CD4-positive, alpha-beta memory T cell (primary cell): ENCODE measurements at regions not wholly inside any gene's neighbourhood (a gene's known extent, or its start where the extent isn't known, plus 50 kb on each side); places are given as distances from the start of the nearest gene placed in this dataset.

ENCODE experiments used
- CTCF ChIA-PET: fragments of 350-600 bp; sonication (Branson Sonifier 250); formaldehyde crosslinking; loops from one replicate; lab custom pipeline; 2021; ENCODE audit warnings: inconsistent platforms; ENCODE audit not compliant: partially characterized antibody; lab: Charles Lee
- POLR2A ChIA-PET: fragments of 350-600 bp; sonication (Branson Sonifier 250); formaldehyde crosslinking; loops from one replicate; lab custom pipeline; 2021; ENCODE audit not compliant: partially characterized antibody; lab: Charles Lee
- DNase-seq, 5 donors: peaks; one replicate each; pipeline versions ENCODE4 v3.0.0 to v3.0.0-alpha.2; 2020 to 2022; ENCODE audit warnings: mixed read lengths in 1 of 5
- H3K27ac ChIP-seq: one replicate; pipeline ENCODE4 v1.7.0; 2013; ENCODE audit warnings: low read depth, low read length
- H3K27me3 ChIP-seq: 2 replicates; pipeline ENCODE4 v1.7.0; 2013; ENCODE audit warnings: mild to moderate bottlenecking, low read length, moderate library complexity; ENCODE audit not compliant: insufficient read depth
- H3K36me3 ChIP-seq: 2 replicates; pipeline ENCODE4 v1.7.0; 2013; ENCODE audit warnings: mild to moderate bottlenecking, low read length, moderate library complexity; ENCODE audit not compliant: insufficient read depth
- H3K4me1 ChIP-seq: 2 replicates; pipeline ENCODE4 v1.7.0; 2013; ENCODE audit warnings: mild to moderate bottlenecking, low read length, moderate library complexity; ENCODE audit not compliant: insufficient read depth
- H3K4me3 ChIP-seq, 2 donors: one replicate each; pipeline ENCODE4 v1.7.0; 2013; ENCODE audit warnings: low read length in 2 of 2, mild to moderate bottlenecking in 1 of 2
- H3K9me3 ChIP-seq, 2 donors: one replicate each; pipeline ENCODE4 v1.7.0; 2013; ENCODE audit warnings: low read length in 2 of 2, control low read depth in 1 of 2; ENCODE audit not compliant: control insufficient read depth in 1 of 2
- H3K27ac Mint-ChIP-seq, 7 donors: one replicate each; pipeline ENCODE4 v1.8.0; 2020 to 2021; ENCODE audit warnings: mixed read lengths in 7 of 7, mild to moderate bottlenecking in 6 of 7, inconsistent platforms in 3 of 7, moderate library complexity in 3 of 7
- H3K27me3 Mint-ChIP-seq, 2 donors: one replicate each; pipeline ENCODE4 v1.8.0; 2020 to 2021; ENCODE audit warnings: mixed read lengths in 2 of 2
- H3K36me3 Mint-ChIP-seq, 2 donors: one replicate each; pipeline ENCODE4 v1.8.0; 2020 to 2021; ENCODE audit warnings: mixed read lengths in 2 of 2, inconsistent platforms in 1 of 2, mild to moderate bottlenecking in 1 of 2
- H3K4me1 Mint-ChIP-seq, 4 donors: one replicate each; pipeline ENCODE4 v1.8.0; 2020 to 2021; ENCODE audit warnings: mixed read lengths in 4 of 4, mild to moderate bottlenecking in 1 of 4
- H3K4me3 Mint-ChIP-seq, 8 donors: one replicate each; pipeline ENCODE4 v1.8.0; 2020 to 2021; ENCODE audit warnings: mixed read lengths in 8 of 8, mild to moderate bottlenecking in 7 of 8, moderate library complexity in 6 of 8, inconsistent platforms in 3 of 8
- H3K9me3 Mint-ChIP-seq, 8 donors: one replicate each; pipeline ENCODE4 v1.8.0; 2020 to 2021; ENCODE audit warnings: mixed read lengths in 8 of 8, mild to moderate bottlenecking in 5 of 8, inconsistent platforms in 3 of 8, moderate library complexity in 1 of 8
- intact Hi-C: fragments of 100-400 bp; cut with micrococcal nuclease; formaldehyde crosslinking; loops from one replicate; pipeline ENCODE4 v1.15.1; 2023

DNA sequence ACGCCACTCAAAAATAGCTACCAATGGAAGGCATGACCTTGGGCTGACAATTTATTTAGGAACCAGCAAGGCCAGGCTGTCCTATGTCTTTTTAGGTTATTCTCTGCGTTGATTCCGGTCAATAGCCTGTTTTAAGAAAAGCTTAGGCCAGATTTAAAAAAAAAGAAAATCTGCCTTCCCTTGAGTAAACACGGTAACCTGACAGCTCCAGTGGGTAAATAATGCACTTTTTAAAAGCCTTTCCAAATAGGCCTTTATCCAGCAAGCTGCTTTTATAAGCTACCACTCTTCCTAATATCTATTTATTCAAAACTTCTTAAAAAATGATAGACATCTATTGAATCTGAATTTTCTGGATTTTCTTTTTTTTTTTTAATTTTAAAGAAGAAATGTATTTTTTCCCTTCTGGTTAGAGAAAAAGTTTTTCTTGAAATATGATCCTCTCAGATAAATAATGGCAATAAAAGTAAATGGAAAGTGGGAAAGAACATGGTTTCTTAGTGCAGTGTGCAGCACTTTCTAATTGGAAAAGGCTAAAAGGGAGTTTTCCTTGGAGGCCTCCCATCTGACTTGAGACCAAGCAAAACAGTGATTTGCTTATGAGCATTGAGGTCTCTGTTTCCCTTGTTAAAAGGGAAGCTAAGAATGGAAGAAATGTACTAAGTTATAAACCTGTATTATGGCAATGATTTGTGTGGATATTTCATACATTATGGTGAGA, 281.0 kb upstream of the RUNX1 start:
- no peaks in the 10 kb centered on the region for H3K4me1 ChIP-seq
- CTCF ChIA-PET = no interaction called here
- Mint-ChIP-seq H3K4me3 (no peak overlapping the region), H3K36me3 (no peaks in the 10 kb centered on the region), H3K4me1 (no peaks in the 10 kb centered on the region), H3K27ac (no peak overlapping the region), H3K27me3 (no peaks in the 10 kb centered on the region), H3K9me3 (peaks cover 0 to 3% (median 1%) of the 10 kb centered on the region in 8 donors)
- POLR2A ChIA-PET = interaction anchor here (0.6 kb wide), 1 partner anchor 71 kb away, joined by 3 read pairs; no protein-coding TSS in a partner anchor
- no peak overlapping the region for H3K4me3 ChIP-seq
- no peaks in the 10 kb centered on the region for H3K27me3 ChIP-seq
- no peak overlapping the region for H3K27ac ChIP-seq
- H3K9me3 ChIP-seq = no peaks in the 10 kb centered on the region
- H3K36me3 ChIP-seq = no peaks in the 10 kb centered on the region
- intact Hi-C loops = no loop called here
- no peak for DNase-seq

DNA sequence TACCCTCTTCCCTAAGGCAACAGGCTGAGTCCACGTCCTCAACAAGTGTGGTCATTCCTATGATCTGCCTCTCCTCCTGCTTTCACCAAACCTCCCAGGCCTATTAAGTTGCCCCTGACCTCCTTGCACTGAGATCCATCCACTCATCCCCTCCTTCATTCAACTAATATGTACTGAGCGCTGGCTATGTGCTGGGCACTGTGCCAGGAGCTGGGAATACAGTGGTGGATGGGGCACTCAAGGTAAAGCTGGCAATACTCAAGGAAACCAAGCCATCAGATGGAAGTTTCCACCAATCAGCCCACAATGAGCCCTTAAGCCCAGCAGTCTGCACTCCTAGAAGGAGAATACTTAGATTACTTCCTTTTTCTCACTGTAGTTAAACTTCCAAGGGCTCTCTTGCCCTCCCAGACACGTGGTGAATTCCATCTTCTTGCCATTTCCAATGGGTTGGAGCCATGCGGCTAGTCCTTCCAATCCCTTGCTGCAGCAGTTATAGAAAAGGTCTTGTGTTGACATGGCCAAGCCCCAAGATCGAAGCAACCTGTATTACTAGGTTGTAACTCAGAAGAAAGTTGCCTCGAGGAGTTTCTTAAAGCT, 279.9 kb upstream of the RUNX1 start:
- no peaks in the 10 kb centered on the region for H3K27me3 ChIP-seq
- peaks cover 0 to 3% (median 1%) of the 10 kb centered on the region in 8 donors for H3K9me3 Mint-ChIP-seq
- no peaks in the 10 kb centered on the region for H3K9me3 ChIP-seq
- H3K36me3 ChIP-seq = no peaks in the 10 kb centered on the region
- H3K4me3 ChIP-seq = no peak overlapping the region
- no peaks in the 10 kb centered on the region for H3K36me3 Mint-ChIP-seq
- intact Hi-C loops = no loop called here
- H3K27ac Mint-ChIP-seq = peak overlapping the region in 1 of 7 donors; percentile 24
- ChIA-PET POLR2A (no interaction called here), CTCF (no interaction called here)
- no peak for DNase-seq
- no peak overlapping the region for H3K27ac ChIP-seq
- no peak overlapping the region for H3K4me3 Mint-ChIP-seq
- no peaks in the 10 kb centered on the region for H3K27me3 Mint-ChIP-seq
- H3K4me1 ChIP-seq = no peaks in the 10 kb centered on the region
- H3K4me1 Mint-ChIP-seq = no peaks in the 10 kb centered on the region

GRCh38 chr21:35326677-35327076, 277.6 kb upstream of the RUNX1 start:
- no peaks in the 10 kb centered on the region for H3K36me3 ChIP-seq
- DNase-seq = no peak
- H3K27ac ChIP-seq = no peak overlapping the region
- no peaks in the 10 kb centered on the region for H3K4me1 ChIP-seq
- Mint-ChIP-seq H3K4me3 (no peak overlapping the region), H3K27ac (no peak overlapping the region), H3K27me3 (peaks cover 0 to 2% of the 10 kb centered on the region in 2 donors), H3K36me3 (no peaks in the 10 kb centered on the region), H3K9me3 (peaks cover 0 to 3% (median 1%) of the 10 kb centered on the region in 8 donors), H3K4me1 (no peaks in the 10 kb centered on the region)
- no peaks in the 10 kb centered on the region for H3K9me3 ChIP-seq
- intact Hi-C loops = no loop called here
- no peaks in the 10 kb centered on the region for H3K27me3 ChIP-seq
- ChIA-PET POLR2A (no interaction called here), CTCF (no interaction called here)
- no peak overlapping the region for H3K4me3 ChIP-seq

GRCh38 chr21:35325953-35326352, 276.9 kb upstream of the RUNX1 start:
- ChIA-PET POLR2A (no interaction called here), CTCF (no interaction called here)
- H3K4me3 Mint-ChIP-seq = no peak overlapping the region
- no peaks in the 10 kb centered on the region for H3K27me3 ChIP-seq
- no peaks in the 10 kb centered on the region for H3K36me3 ChIP-seq
- no peak overlapping the region for H3K27ac ChIP-seq
- H3K27ac Mint-ChIP-seq = peak overlapping the region in 1 of 7 donors; percentile 66
- H3K9me3 ChIP-seq = no peaks in the 10 kb centered on the region
- no peak overlapping the region for H3K4me3 ChIP-seq
- no peak for DNase-seq
- H3K4me1 ChIP-seq = no peaks in the 10 kb centered on the region
- no peaks in the 10 kb centered on the region for H3K36me3 Mint-ChIP-seq
- H3K27me3 Mint-ChIP-seq = peaks cover 0 to 2% of the 10 kb centered on the region in 2 donors
- H3K9me3 Mint-ChIP-seq = peaks cover 0 to under 1% (median 0%) of the 10 kb centered on the region in 8 donors
- H3K4me1 Mint-ChIP-seq = no peaks in the 10 kb centered on the region
- intact Hi-C loops = no loop called here

DNA sequence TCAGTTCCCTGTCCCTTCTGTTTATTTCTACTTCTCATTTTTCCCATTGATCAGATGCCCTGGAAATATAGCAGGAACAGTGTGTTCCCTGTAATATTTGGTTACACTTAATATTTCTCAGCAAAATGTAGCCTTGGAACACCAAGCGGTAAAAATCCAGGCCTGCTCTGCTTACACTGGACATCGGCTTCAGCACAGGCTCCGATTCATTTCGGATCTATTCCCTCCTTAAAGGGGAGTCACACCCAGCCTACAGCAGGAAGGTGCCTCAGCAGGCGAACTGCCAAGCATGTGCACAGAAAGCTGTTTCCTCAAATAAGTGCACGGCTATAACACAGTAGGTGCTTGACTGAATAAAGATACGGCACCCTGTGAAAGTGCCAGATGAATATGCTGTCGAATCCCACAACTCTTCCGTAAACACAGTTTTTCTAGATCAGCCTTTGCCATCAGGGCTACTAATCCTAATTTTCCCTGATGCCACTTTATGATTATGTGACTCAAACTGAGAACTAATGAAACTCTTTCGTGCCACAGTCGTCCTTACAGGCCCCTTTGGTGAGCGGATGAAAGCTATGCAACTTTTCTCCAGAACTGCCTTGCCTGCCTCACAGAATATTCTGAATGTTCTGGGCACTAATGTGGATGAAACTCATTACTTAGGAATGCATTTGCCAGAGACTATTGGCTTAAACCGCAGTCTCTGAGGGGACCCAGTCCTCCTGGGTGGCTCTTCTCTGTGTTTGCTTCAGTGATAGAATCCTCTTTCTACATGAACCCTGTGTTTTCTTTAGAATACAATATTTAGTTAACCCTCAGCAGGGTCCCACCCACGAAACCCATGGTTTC, 275.5 kb upstream of the RUNX1 start:
- Mint-ChIP-seq H3K27me3 (peaks cover 2% of the 10 kb centered on the region in 2 donors), H3K4me3 (no peak overlapping the region)

DNA sequence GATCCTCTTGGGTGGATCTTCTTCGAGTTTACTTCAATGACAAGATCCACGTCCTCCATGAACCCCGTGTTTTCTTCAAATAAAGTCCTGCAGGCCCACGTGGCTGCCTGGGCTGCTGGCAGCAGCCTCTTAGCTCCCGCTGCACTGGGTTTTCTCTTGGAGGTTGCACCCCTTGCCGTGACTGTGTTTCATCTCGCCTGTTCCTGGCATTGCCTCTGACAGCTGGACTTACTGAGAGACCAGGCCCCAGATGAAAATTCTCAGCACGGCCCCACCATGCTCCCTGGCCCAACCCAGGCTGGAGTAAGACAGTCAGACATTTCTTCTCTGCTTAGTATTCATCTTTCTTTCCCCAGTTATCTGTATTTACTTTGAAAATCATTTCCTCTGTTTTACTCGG, 274.8 kb upstream of the RUNX1 start:
- Histone ChIP-seq H3K4me3 (no peak overlapping the region), H3K9me3 (no peaks in the 10 kb centered on the region), H3K36me3 (no peaks in the 10 kb centered on the region), H3K27ac (no peak overlapping the region), H3K4me1 (no peaks in the 10 kb centered on the region), H3K27me3 (no peaks in the 10 kb centered on the region)
- Mint-ChIP-seq H3K4me1 (no peaks in the 10 kb centered on the region), H3K27ac (no peak overlapping the region), H3K4me3 (no peak overlapping the region), H3K36me3 (no peaks in the 10 kb centered on the region), H3K27me3 (peaks cover 2% of the 10 kb centered on the region in 2 donors), H3K9me3 (no peaks in the 10 kb centered on the region)
- intact Hi-C loops = no loop called here
- no peak for DNase-seq
- CTCF ChIA-PET = no interaction called here
- POLR2A ChIA-PET = no interaction called here

More for the DNA sequence above, 275.5 kb upstream of the RUNX1 start:
- Mint-ChIP-seq H3K9me3 (no peaks in the 10 kb centered on the region), H3K27ac (no peak overlapping the region), H3K4me1 (no peaks in the 10 kb centered on the region), H3K36me3 (no peaks in the 10 kb centered on the region)
- Histone ChIP-seq H3K27ac (no peak overlapping the region), H3K27me3 (no peaks in the 10 kb centered on the region), H3K36me3 (no peaks in the 10 kb centered on the region), H3K4me3 (no peak overlapping the region), H3K4me1 (no peaks in the 10 kb centered on the region), H3K9me3 (no peaks in the 10 kb centered on the region)
- ChIA-PET CTCF (no interaction called here), POLR2A (no interaction called here)
- DNase-seq = no peak
- intact Hi-C loops = no loop called here
